ENCODE measurements at regions not wholly inside any gene's neighbourhood (a gene's known extent, or its start where the extent isn't known, plus 50 kb on each side); places are given as distances from the start of the nearest gene placed in this dataset.
A peak's percentile ranks its signal among the peaks of the same experiment; 100 is the strongest.

DNA sequence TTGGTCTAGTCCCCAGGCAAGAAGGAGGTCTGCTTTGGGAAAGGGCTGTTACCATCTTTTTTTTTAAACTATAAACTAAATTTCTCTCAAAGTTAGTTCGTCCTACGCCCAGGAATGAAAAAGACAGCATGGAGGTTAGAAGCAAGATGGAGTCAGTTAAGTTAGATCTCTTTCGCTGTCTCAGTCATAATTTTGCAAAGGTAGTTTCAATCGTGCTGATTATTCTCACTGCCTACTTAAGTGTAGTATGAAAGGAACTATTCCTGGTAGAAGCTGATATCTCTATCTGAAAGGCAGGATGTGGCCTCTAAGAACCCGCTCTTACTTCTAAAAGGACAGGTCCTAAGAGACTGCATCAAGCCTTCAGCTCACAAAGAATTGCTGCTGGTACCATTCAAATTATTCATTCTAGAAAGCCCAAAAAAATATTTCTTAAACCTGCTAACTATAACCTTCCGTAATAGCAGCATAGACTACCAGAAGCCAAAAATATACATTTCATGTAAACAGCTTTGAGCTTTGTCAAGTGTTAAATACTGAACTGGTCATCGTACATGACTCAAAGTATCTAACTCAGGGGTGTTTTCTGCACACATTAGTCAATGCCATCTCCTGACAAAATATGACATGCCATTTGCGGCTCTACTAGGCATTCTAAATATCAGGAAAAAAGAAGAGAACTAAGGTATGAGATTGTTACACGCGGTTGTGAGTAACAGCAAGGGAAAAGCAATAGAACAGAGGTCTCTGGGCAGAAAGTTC, 96.0 kb upstream of the CCDC80 start:
- TF ChIP-seq, protein P1, sequence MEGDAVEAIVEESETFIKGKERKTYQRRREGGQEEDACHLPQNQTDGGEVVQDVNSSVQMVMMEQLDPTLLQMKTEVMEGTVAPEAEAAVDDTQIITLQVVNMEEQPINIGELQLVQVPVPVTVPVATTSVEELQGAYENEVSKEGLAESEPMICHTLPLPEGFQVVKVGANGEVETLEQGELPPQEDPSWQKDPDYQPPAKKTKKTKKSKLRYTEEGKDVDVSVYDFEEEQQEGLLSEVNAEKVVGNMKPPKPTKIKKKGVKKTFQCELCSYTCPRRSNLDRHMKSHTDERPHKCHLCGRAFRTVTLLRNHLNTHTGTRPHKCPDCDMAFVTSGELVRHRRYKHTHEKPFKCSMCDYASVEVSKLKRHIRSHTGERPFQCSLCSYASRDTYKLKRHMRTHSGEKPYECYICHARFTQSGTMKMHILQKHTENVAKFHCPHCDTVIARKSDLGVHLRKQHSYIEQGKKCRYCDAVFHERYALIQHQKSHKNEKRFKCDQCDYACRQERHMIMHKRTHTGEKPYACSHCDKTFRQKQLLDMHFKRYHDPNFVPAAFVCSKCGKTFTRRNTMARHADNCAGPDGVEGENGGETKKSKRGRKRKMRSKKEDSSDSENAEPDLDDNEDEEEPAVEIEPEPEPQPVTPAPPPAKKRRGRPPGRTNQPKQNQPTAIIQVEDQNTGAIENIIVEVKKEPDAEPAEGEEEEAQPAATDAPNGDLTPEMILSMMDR (IDR thresholded peaks at IDR 0.05; ENCODE audit: low read depth, low read length): no peak
- H3K4me3 ChIP-seq (ENCODE audit: low read depth, low read length): no peak overlapping the region

DNA sequence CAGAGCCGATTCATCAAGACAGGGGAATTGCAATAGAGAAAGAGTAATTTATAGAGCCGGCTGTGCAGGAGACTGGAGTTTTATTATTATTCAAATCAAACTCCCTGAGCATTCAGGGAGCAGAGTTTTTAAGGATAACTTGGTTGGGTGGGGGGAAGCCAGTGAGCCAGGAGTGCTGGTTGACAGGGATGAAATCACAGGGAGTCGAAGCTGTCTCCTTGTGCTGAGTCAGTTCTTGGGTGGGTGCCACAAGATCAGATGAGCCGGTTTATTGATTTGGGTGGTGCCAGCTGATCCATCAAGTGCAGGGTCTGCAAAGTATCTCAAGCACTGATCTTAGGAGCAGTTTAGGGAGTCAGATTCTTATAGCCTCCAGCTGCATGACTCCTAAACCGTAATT, 95.4 kb upstream of the CCDC80 start:
- TF ChIP-seq, protein P1 (IDR thresholded peaks at IDR 0.05; ENCODE audit: low read depth, low read length): no peak
- no peak overlapping the region for H3K4me3 ChIP-seq (ENCODE audit: low read depth, low read length)

DNA sequence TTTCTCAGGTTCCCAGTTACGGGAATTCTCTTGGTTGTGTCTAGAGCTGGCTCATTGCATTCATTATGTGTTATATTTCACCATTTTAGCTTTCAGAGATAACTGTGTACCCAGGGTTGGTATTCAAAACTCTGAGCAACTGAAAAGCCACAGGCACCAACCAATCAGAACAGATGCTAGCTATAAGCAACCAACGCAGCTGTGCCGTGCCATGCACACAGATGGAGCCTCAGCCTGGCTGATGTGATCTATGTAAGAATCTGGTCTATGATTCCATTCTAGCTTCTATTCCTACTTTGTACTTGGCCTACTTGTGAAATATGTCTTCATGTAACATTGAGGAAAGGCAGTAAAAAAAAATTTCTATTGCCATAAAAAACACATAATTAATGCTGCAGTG, 95.0 kb upstream of the CCDC80 start:
- TF ChIP-seq, protein P1 (IDR thresholded peaks at IDR 0.05; ENCODE audit: low read depth, low read length): no peak
- no peak overlapping the region for H3K4me3 ChIP-seq (ENCODE audit: low read depth, low read length)

DNA sequence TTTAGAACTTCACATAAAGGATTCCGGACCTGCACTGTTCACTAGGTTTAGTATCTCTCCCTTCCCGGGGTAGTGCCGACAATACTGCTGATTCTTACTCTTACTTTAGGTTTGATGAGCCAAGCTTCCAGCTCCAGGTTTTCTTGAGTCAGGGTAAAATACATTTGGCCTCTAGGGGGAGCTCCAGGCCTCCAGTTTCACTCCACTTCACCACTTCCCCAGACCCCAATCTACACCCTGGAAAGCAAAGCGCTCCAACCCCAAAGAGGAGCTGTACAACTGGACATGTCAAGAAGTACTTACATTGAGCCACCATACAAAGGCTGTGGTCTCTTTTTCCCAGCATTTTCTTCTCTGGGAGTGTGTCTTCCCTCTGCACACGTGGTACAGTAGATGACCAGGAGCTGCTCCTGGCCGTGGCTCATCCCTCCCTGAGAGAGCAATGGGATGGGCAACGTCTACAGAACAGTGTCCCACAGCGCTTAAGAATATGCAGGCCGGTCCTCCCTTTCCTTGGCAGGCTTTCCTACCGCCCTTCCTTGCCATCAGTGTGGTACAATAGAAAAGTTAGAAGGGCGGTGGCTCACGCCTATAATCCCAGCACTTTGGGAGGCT, 93.9 kb upstream of the CCDC80 start:
- TF ChIP-seq, protein P1 (IDR thresholded peaks at IDR 0.05; ENCODE audit: low read depth, low read length): peak; percentile 59

DNA sequence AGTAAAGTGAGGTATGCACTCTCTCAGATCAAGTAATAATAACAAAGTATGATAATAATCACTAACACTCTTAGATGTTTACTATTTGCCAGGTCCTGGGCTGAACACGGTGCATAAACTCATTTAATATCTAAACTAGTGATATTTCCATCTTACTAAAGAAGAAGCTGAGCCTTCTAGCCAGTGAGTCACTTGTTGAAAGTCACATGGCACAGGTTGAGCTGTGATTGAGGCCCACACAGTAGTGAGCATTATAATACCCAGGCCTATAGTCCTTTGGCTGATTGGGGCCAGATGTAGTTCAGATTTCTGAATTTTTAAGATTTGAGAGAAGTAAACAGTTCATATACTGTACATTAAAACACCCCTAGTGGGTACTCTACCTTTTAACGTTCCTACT, 93.2 kb upstream of the CCDC80 start:
- TF ChIP-seq, protein P1 (IDR thresholded peaks at IDR 0.05; ENCODE audit: low read depth, low read length): no peak
- H3K4me3 ChIP-seq (ENCODE audit: low read depth, low read length): no peak overlapping the region

More for the DNA sequence above, 93.9 kb upstream of the CCDC80 start:
- H3K4me3 ChIP-seq (ENCODE audit: low read depth, low read length): no peak overlapping the region

DNA sequence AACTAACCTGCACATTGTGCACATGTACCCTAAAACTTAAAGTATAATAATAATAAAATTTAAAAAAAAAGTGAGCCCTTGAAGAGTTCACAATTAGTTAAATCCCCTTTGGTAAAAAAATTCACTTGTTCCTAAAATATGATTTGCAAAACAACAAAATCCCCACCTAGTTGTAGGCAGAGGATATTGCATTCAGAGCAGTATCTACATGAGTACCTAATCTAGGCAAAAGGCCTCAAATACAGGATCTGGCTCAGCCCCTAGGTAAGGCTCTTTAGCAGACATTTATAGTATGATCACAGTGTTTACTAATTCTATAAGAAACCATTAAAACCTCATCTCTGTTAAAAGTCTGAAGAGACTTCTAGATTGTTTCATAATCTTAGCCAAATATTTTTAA, 89.3 kb upstream of the CCDC80 start:
- no peak overlapping the region for H3K4me3 ChIP-seq (ENCODE audit: low read depth, low read length)
- TF ChIP-seq, protein P1 (IDR thresholded peaks at IDR 0.05; ENCODE audit: low read depth, low read length): no peak

DNA sequence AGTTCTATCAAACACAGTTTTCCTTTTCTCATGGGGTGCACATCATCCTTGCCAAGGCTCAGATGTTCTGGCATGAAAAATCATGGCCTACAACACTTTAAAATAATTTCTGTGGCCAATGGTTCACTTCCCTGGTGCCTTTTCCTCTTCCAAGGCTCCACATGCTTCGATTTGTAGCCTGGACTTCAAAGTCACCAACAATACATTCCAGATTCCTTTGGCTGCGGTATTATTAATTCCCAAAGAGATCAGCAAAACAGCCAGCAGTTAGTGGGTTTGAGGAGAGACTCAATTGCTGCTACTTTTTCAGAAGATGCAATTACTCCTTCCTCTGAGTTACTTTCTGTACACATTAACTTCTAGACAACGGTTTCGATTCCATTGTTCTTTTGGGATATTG, 80.3 kb upstream of the CCDC80 start:
- TF ChIP-seq, protein P1 (IDR thresholded peaks at IDR 0.05; ENCODE audit: low read depth, low read length): no peak

More for the DNA sequence above, 80.3 kb upstream of the CCDC80 start:
- H3K4me3 ChIP-seq (ENCODE audit: low read depth, low read length): no peak overlapping the region

Data from WI38 (cell line).